ENCODE measurements at regions not wholly inside any gene's neighbourhood (a gene's known extent, or its start where the extent isn't known, plus 50 kb on each side); places are given as distances from the start of the nearest gene placed in this dataset.

GRCh38 chr12:62075870-62076269, 184.3 kb upstream of the USP15 start:
- DNase-seq = no peak

GRCh38 chr12:62078020-62078419, 182.2 kb upstream of the USP15 start:
- no peak for DNase-seq

- DNase-seq = no peak
Measured at GRCh38 chr12:62082448-62082847, 177.8 kb upstream of the USP15 start.

GRCh38 chr12:62098132-62098531, 162.1 kb upstream of the USP15 start:
- no peak for DNase-seq

DNA sequence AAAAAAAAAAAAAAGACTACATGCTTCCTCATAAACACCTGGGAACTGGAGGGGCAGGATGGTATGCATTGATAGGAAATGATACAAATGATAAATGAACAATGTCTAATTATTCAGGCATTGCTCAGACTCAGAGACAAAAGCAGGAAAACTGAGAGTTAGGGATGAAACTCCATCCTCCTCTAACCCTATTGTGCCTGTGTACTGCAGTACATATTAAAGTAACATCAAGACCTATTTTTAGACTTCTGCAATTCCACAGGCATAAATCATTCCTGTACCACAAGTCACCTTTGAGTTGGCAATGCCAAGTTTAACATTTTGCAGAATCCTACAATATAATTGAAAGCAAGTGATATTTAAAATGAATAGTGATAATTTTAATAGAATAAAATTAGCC, 156.5 kb upstream of the USP15 start:
- DNase-seq = no peak

- DNase-seq = no peak
Measured at GRCh38 chr12:62106547-62107185, 153.5 kb upstream of the USP15 start.

GRCh38 chr12:62113366-62114011, 146.7 kb upstream of the USP15 start:
- no peak for DNase-seq

GRCh38 chr12:62116986-62117385, 143.2 kb upstream of the USP15 start:
- DNase-seq = no peak

GRCh38 chr12:62123721-62124203, 136.4 kb upstream of the USP15 start:
- DNase-seq = peak; percentile 44

GRCh38 chr12:62127516-62127915, 132.7 kb upstream of the USP15 start:
- DNase-seq = no peak

DNA sequence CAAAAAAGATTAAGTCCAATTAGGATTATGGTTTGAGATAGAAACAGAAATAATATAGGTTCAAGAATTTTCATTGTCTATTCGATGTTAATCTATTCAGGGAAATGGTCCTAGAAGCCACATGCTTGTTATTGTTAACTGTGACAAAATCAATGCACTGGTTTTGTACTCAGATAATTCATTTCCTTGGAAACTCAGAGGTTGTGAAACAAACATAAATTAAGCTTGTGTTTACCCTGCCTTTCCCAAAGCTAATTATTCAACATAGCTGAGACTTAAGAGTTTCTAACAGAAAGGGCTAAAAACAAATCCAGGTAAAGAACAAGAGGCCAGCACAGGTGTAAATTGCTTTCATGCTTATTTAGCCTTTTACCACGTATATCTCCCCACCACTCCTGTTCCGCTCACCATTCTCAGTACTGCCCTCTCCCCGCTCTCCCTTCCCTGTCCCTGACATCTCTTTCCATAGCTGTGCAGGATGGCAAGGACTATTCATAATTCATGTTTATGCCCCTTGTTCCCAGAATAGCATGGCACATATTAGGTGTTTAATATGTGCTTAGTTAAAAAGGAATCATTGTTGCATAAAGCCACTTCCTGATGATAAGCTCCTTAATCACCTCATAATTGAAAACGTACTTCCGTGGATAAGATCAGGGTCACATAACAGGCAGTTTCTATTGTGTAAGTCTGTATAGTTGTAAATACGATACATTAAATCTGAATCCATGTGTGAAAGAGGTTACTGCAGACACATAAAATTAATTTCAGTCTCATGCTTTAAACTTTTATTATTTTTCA, 131.8 kb upstream of the USP15 start:
- no peak for DNase-seq

GRCh38 chr12:62129291-62129690, 130.9 kb upstream of the USP15 start:
- no peak for DNase-seq

GRCh38 chr12:62130402-62130801, 129.8 kb upstream of the USP15 start:
- DNase-seq = no peak

GRCh38 chr12:62130834-62131552, 129.2 kb upstream of the USP15 start:
- DNase-seq = no peak

GRCh38 chr12:62133440-62133839, 126.8 kb upstream of the USP15 start:
- no peak for DNase-seq

- no peak for DNase-seq
Measured at GRCh38 chr12:62135553-62136200, 124.5 kb upstream of the USP15 start.

DNA sequence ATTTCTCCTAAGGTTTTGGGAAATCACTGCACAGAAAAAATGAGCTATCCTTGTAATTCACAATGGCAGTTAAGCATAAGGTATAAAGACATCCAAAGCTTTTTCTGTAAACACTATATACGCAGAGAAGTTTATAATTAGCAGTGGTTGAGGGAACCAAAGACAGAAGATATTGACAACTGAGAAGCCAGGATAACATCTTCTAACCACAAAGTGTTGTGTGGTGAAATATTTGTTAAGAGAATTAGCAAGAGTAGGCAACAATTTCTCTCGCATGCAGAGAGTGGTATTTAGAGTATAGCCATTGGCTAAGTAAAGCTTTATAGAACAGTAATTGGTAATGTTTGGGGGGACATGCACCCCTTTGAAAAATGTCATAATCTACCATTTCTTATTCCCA, 123.7 kb upstream of the USP15 start:
- no peak for DNase-seq

DNA sequence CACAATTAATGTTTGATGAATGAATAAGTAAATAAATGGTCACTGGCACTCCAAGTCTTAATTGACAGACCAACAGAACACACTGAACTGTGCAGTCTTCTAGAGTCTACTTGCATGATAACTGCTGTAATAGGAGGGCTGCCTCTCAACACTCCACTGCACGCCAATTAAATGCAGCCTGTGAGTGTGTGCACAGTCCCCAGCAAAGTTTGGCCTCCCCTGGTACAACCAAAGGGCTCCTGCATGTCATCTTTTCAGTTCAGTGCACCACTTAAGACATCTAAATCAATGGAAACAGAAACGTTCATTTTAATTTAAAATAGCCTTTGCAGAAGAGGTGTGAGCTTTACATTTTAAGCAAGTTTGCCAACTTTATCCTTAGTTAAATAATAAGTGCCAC, 121.7 kb upstream of the USP15 start:
- no peak for DNase-seq

- DNase-seq = no peak
Measured at GRCh38 chr12:62146318-62146717, 113.9 kb upstream of the USP15 start.

DNA sequence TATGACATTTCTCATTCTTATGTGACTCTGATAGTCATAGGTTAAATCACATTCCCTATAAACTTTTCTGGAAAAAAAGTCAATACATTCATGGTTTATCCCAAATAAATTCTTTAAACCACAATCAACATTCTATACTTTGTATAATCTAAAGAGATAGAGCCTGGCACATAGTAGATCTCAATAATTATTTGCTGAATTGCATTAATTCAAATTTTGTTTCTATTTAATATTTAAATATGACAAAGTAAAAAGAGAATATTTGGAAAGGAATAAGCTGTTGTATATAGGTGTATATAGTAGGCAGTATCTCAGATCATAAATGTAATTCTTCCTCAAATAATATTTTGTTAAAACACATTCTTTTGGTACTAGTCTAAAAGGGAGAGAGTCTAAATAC, 102.2 kb upstream of the USP15 start:
- no peak for DNase-seq

DNA sequence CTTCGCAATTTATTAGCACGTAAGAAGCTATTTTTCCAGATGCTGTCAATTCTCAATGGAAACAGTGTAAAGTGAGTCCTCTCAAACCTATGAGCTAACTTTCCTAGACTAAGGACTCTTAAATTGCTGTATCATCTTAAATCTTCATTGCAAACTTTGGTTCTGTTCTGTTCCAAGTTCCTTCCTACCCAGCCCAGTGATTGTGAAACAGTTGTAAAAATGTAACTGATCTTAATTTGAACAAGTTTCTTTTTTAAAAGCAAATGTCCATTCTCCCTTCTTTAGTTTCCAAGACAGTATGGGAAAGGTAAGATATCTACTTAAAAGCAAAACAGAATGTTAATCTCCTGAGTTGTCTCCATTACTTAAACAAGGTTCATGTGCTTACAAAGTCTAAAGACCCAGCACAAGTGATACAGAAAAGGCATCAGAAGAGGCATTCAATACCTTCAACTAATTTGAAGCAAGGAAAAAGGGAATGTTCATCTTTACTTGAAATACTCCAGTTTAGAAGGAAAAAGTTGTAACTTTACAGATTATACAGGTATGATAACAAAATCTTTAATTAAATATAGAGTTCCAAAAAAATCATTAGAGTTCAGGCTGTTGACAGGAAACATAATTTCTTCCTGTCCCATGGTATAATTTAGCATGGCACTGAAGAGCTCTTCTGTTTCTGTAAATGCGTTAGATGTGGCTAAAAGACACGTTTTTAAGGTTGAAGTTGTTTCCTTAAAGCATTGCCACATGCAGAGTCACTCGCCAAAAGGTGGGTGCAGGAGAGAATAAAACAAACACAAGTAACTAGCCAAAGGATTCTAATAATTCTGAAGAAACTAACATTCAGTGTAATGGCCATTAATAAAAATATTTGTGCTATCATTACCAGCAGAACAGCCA, 101.5 kb upstream of the USP15 start:
- DNase-seq = no peak

DNA sequence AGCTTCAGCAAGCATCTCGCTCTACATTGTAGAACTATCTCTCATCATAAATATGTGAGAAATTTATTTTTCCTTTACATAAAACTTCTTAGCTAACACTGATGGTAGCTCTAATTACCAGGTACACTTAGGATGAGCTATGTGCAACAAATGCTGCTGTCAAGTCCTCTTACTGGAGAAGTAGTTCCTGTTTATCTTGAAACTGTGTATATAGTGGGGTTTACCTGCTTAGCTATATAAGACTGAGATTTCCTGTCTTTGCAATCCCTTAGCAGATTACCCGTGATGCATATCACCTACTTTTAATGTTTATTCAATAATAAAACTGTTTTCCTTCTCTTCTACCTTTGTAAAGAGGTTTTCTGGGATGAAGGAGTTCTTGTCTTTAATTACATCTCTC, 98.0 kb upstream of the USP15 start:
- no peak for DNase-seq
